ENCODE measurements at regions not wholly inside any gene's neighbourhood (a gene's known extent, or its start where the extent isn't known, plus 50 kb on each side); places are given as distances from the start of the nearest gene placed in this dataset.

GRCh38 chr12:76646366-76646765 lies 86.8 kb upstream of the OSBPL8 start:
- no peak for TF ChIP-seq YY1 (IDR thresholded peaks at IDR 0.05; ENCODE audit: insufficient read depth, insufficient read length)
- no peak for TF ChIP-seq ZNF274 (IDR thresholded peaks at IDR 0.05; ENCODE audit: low read depth, low read length)
- no peak for TF ChIP-seq SUZ12 (IDR thresholded peaks at IDR 0.05; ENCODE audit: extremely low read depth, insufficient read depth, insufficient read length)
